ENCODE measurements at regions not wholly inside any gene's neighbourhood (a gene's known extent, or its start where the extent isn't known, plus 50 kb on each side); places are given as distances from the start of the nearest gene placed in this dataset.

DNA sequence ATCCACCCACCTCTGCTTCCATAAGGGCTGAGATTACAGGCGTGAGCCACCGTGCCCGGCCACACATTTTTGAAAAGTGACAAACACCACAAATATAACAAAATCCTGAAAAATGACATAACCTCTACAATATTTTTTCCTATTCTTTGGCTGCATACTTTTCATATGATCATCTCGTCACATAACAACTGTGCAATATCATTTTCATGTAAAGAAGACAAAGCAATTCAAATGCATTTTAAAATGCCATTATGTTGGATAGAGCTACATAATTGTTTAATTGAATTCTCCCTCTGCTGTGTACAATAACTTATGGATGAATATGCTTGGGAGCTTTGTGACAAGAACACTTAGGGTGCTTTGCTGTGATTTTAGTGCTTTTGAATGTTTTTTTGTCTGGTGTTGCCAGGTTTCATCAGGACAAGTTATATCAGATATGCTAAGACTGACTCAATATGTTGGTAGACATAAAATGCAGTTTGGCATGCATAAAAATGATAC lies 132.9 kb downstream of the CHIC2 start:
- Histone ChIP-seq H3K4me1 (ENCODE audit: insufficient read depth, low read length) (peaks cover 24% of the 10 kb centered on the region), H3K27ac (ENCODE audit: low read depth, low read length) (no peak overlapping the region), H3K9me3 (ENCODE audit: insufficient read depth, low read depth, low read length) (no peaks in the 10 kb centered on the region), H3K27me3 (ENCODE audit: insufficient read depth, low read length) (no peaks in the 10 kb centered on the region), H2AFZ (ENCODE audit: low read depth, low read length) (no peak overlapping the region), H3K4me2 (ENCODE audit: low read length) (no peak overlapping the region), H3K36me3 (ENCODE audit: insufficient read depth, low read length) (no peaks in the 10 kb centered on the region), H3K9ac (ENCODE audit: low read length) (no peak overlapping the region), H3K79me2 (ENCODE audit: insufficient read depth, low read length) (no peaks in the 10 kb centered on the region), H3K4me3 (ENCODE audit: insufficient read depth, low read depth, low read length) (no peak overlapping the region), H4K20me1 (ENCODE audit: insufficient read depth, low read length) (no peaks in the 10 kb centered on the region)
- FAIRE-seq (peak; percentile 54), DNase-seq (ENCODE audit: low read depth) (no peak)
- Mint-ChIP-seq H3K4me1 (ENCODE audit: low read depth, unreplicated experiment) (peaks cover 5% of the 10 kb centered on the region), H3K27ac (ENCODE audit: unreplicated experiment) (peak overlapping the region; percentile 6), H3K9me3 (ENCODE audit: unreplicated experiment) (peaks cover 4% of the 10 kb centered on the region), H3K27me3 (ENCODE audit: low read depth, unreplicated experiment) (peaks cover 4% of the 10 kb centered on the region), H3K36me3 (ENCODE audit: low read depth, unreplicated experiment) (peaks cover 3% of the 10 kb centered on the region), H3K4me3 (ENCODE audit: unreplicated experiment) (no peak overlapping the region)
- TF ChIP-seq EZH2 (IDR thresholded peaks at IDR 0.05; ENCODE audit: insufficient read depth, low read length): no peak
- TF ChIP-seq, protein P1, sequence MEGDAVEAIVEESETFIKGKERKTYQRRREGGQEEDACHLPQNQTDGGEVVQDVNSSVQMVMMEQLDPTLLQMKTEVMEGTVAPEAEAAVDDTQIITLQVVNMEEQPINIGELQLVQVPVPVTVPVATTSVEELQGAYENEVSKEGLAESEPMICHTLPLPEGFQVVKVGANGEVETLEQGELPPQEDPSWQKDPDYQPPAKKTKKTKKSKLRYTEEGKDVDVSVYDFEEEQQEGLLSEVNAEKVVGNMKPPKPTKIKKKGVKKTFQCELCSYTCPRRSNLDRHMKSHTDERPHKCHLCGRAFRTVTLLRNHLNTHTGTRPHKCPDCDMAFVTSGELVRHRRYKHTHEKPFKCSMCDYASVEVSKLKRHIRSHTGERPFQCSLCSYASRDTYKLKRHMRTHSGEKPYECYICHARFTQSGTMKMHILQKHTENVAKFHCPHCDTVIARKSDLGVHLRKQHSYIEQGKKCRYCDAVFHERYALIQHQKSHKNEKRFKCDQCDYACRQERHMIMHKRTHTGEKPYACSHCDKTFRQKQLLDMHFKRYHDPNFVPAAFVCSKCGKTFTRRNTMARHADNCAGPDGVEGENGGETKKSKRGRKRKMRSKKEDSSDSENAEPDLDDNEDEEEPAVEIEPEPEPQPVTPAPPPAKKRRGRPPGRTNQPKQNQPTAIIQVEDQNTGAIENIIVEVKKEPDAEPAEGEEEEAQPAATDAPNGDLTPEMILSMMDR (IDR thresholded peaks at IDR 0.05; ENCODE audit: insufficient read depth, low read depth, low read length): no peak

DNA sequence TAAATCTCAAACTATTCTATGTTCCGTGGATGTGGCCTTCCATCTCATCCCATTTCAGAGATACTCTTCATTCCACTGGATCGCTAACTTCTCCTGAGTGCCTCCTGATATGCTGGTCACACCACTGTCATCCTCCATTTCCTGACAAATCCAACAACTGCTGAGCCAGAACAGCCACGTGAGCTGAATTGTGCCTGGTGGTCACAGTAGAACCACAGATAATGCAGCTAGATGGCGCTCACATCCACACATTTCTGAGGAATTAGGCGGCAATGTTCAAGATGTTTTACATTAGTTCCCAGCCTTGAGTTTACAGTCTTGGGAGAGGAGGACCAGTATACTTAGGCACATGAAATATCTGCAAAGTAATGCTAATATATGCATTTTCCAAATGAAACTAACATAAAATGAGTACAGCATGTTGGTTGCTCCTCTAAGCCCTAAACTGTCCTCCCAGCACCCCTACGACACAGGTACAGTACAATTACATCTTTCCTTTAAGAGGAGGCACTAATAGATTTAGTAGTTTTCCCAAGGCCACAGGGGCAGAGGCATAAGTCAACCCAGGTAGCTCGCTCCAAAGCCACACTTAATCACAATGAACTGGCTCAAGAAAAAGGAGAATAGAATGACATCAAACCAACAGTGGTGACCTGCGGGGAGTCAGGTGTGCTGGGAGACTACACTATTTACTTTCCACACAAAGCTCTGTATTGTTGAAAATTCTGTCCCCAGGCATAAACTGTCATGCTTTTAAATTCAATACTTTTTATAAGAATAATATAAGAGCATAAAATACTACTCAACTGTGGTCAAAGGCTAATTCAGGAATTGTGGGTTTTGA lies 134.2 kb downstream of the CHIC2 start:
- Histone ChIP-seq H2AFZ (ENCODE audit: low read depth, low read length) (peak overlapping the region; percentile 34), H3K36me3 (ENCODE audit: insufficient read depth, low read length) (no peaks in the 10 kb centered on the region), H3K4me2 (ENCODE audit: low read length) (peak overlapping the region; percentile 21), H3K79me2 (ENCODE audit: insufficient read depth, low read length) (no peaks in the 10 kb centered on the region), H3K4me3 (ENCODE audit: insufficient read depth, low read depth, low read length) (no peak overlapping the region), H3K27me3 (ENCODE audit: insufficient read depth, low read length) (no peaks in the 10 kb centered on the region), H3K4me1 (ENCODE audit: insufficient read depth, low read length) (peaks cover 24% of the 10 kb centered on the region), H4K20me1 (ENCODE audit: insufficient read depth, low read length) (no peaks in the 10 kb centered on the region), H3K9ac (ENCODE audit: low read length) (no peak overlapping the region), H3K27ac (ENCODE audit: low read depth, low read length) (no peak overlapping the region), H3K9me3 (ENCODE audit: insufficient read depth, low read depth, low read length) (no peaks in the 10 kb centered on the region)
- Mint-ChIP-seq H3K9me3 (ENCODE audit: unreplicated experiment) (peaks cover 4% of the 10 kb centered on the region), H3K27ac (ENCODE audit: unreplicated experiment) (no peak overlapping the region), H3K4me3 (ENCODE audit: unreplicated experiment) (no peak overlapping the region), H3K4me1 (ENCODE audit: low read depth, unreplicated experiment) (peaks cover 5% of the 10 kb centered on the region), H3K27me3 (ENCODE audit: low read depth, unreplicated experiment) (peaks cover 4% of the 10 kb centered on the region), H3K36me3 (ENCODE audit: low read depth, unreplicated experiment) (peaks cover 3% of the 10 kb centered on the region)
- peak; percentile 86 for DNase-seq (ENCODE audit: low read depth)
- FAIRE-seq: peak; percentile 100
- no peak for TF ChIP-seq EZH2 (IDR thresholded peaks at IDR 0.05; ENCODE audit: insufficient read depth, low read length)
- TF ChIP-seq, protein P1 (IDR thresholded peaks at IDR 0.05; ENCODE audit: insufficient read depth, low read depth, low read length): peak; percentile 88

DNA sequence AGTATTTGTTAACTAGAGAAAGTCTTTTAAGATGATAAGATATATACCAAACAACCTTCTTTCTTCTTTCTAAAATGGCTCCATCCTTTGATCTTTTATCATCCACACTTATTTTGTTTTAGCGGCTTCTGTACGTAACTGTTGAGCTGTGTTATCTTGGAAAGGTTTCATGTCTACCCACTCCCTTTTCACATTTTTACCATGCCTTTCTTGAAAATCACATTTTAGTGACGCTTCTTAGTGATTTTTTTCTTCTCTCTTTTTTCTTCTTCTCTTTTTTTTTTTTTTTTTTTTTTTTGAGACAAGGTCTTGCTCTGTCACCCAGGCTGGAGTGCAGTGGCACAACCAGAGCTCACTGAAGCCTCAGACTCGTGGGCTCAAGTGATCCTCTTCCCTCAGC lies 135.1 kb downstream of the CHIC2 start:
- Histone ChIP-seq H3K4me2 (ENCODE audit: low read length) (no peak overlapping the region), H3K27me3 (ENCODE audit: insufficient read depth, low read length) (no peaks in the 10 kb centered on the region), H4K20me1 (ENCODE audit: insufficient read depth, low read length) (no peaks in the 10 kb centered on the region), H3K9ac (ENCODE audit: low read length) (no peak overlapping the region), H3K4me3 (ENCODE audit: insufficient read depth, low read depth, low read length) (no peak overlapping the region), H3K36me3 (ENCODE audit: insufficient read depth, low read length) (no peaks in the 10 kb centered on the region), H3K27ac (ENCODE audit: low read depth, low read length) (no peak overlapping the region), H3K9me3 (ENCODE audit: insufficient read depth, low read depth, low read length) (no peaks in the 10 kb centered on the region), H2AFZ (ENCODE audit: low read depth, low read length) (no peak overlapping the region), H3K79me2 (ENCODE audit: insufficient read depth, low read length) (no peaks in the 10 kb centered on the region), H3K4me1 (ENCODE audit: insufficient read depth, low read length) (peaks cover 24% of the 10 kb centered on the region)
- TF ChIP-seq, protein P1 (IDR thresholded peaks at IDR 0.05; ENCODE audit: insufficient read depth, low read depth, low read length): no peak
- no peak for TF ChIP-seq EZH2 (IDR thresholded peaks at IDR 0.05; ENCODE audit: insufficient read depth, low read length)
- peak; percentile 79 for DNase-seq (ENCODE audit: low read depth)
- Mint-ChIP-seq H3K4me1 (ENCODE audit: low read depth, unreplicated experiment) (peaks cover 5% of the 10 kb centered on the region), H3K27me3 (ENCODE audit: low read depth, unreplicated experiment) (peaks cover 12% of the 10 kb centered on the region), H3K27ac (ENCODE audit: unreplicated experiment) (no peak overlapping the region), H3K4me3 (ENCODE audit: unreplicated experiment) (no peak overlapping the region), H3K36me3 (ENCODE audit: low read depth, unreplicated experiment) (peaks cover 3% of the 10 kb centered on the region), H3K9me3 (ENCODE audit: unreplicated experiment) (peaks cover 4% of the 10 kb centered on the region)
- no peak for FAIRE-seq
